NCI-H1417 treated with DMSO at 0.1 percent for 48 hours (cell line): ENCODE measurements at regions not wholly inside any gene's neighbourhood (a gene's known extent, or its start where the extent isn't known, plus 50 kb on each side); places are given as distances from the start of the nearest gene placed in this dataset.

Experiments used
- DNase-seq: peaks from one replicate; lab custom pipeline; 2025; lab: John Stamatoyannopoulos, UW

GRCh38 chr4:123278755-123279154, 117.8 kb upstream of the SPRY1 start:
- no peak for DNase-seq

GRCh38 chr4:123283371-123283895, 113.2 kb upstream of the SPRY1 start:
- no peak for DNase-seq

- DNase-seq = no peak
Observed at GRCh38 chr4:123284168-123284567, 112.4 kb upstream of the SPRY1 start.

GRCh38 chr4:123286903-123287466, 109.6 kb upstream of the SPRY1 start:
- DNase-seq = no peak

GRCh38 chr4:123288309-123289025, 108.1 kb upstream of the SPRY1 start:
- no peak for DNase-seq

- no peak for DNase-seq
Observed at GRCh38 chr4:123291329-123291728, 105.3 kb upstream of the SPRY1 start.

- DNase-seq = no peak
Observed at GRCh38 chr4:123297836-123298235, 98.8 kb upstream of the SPRY1 start.

- no peak for DNase-seq
Observed at GRCh38 chr4:123298261-123298660, 98.3 kb upstream of the SPRY1 start.

- DNase-seq = no peak
Observed at GRCh38 chr4:123298801-123299200, 97.8 kb upstream of the SPRY1 start.

GRCh38 chr4:123299212-123299691, 97.3 kb upstream of the SPRY1 start:
- no peak for DNase-seq

GRCh38 chr4:123300222-123301039, 96.2 kb upstream of the SPRY1 start:
- DNase-seq = no peak

GRCh38 chr4:123301923-123302322, 94.7 kb upstream of the SPRY1 start:
- no peak for DNase-seq

- DNase-seq = peak; percentile 66
Observed at GRCh38 chr4:123304151-123304964, 92.2 kb upstream of the SPRY1 start.

- no peak for DNase-seq
Observed at GRCh38 chr4:123305736-123306135, 90.9 kb upstream of the SPRY1 start.

- no peak for DNase-seq
Observed at GRCh38 chr4:123306769-123307168, 89.8 kb upstream of the SPRY1 start.

GRCh38 chr4:123308667-123309066, 87.9 kb upstream of the SPRY1 start:
- no peak for DNase-seq

- no peak for DNase-seq
Observed at GRCh38 chr4:123312116-123312515, 84.5 kb upstream of the SPRY1 start.

- DNase-seq = no peak
Observed at GRCh38 chr4:123312951-123313592, 83.5 kb upstream of the SPRY1 start.

GRCh38 chr4:123315617-123316016, 81.0 kb upstream of the SPRY1 start:
- no peak for DNase-seq

- DNase-seq = no peak
Observed at GRCh38 chr4:123317211-123317610, 79.4 kb upstream of the SPRY1 start.

- no peak for DNase-seq
Observed at GRCh38 chr4:123319639-123320038, 77.0 kb upstream of the SPRY1 start.
